ENCODE measurements at regions not wholly inside any gene's neighbourhood (a gene's known extent, or its start where the extent isn't known, plus 50 kb on each side); places are given as distances from the start of the nearest gene placed in this dataset.
"Not testable (repeated sequence)": the region's sequence is repeated elsewhere in the genome, so short reads cannot be mapped to it uniquely, and the experiment has no call there.

GRCh38 chr4:11894977-11895376, 466.3 kb upstream of the HS3ST1 start:
- DNase-seq, result no peak

- DNase-seq, result no peak
These were observed 465.5 kb upstream of the HS3ST1 start for GRCh38 chr4:11894221-11894620.

- no peak for DNase-seq
These were observed 460.4 kb upstream of the HS3ST1 start for GRCh38 chr4:11889099-11889498.

GRCh38 chr4:11881947-11882346, 453.3 kb upstream of the HS3ST1 start:
- no peak for DNase-seq

- DNase-seq, result no peak
These were observed 452.7 kb upstream of the HS3ST1 start for GRCh38 chr4:11881364-11881763.

GRCh38 chr4:11878241-11878640, 449.5 kb upstream of the HS3ST1 start:
- DNase-seq, result no peak

- DNase-seq, result no peak
These were observed 447.4 kb upstream of the HS3ST1 start for GRCh38 chr4:11876104-11876503.

GRCh38 chr4:11869191-11869870, 440.6 kb upstream of the HS3ST1 start:
- no peak for DNase-seq

GRCh38 chr4:11866391-11866790, 437.7 kb upstream of the HS3ST1 start:
- DNase-seq, result no peak

GRCh38 chr4:11860996-11861395, 432.3 kb upstream of the HS3ST1 start:
- no peak for DNase-seq

- DNase-seq, result no peak
These were observed 429.2 kb upstream of the HS3ST1 start for GRCh38 chr4:11857881-11858280.

GRCh38 chr4:11847167-11847566, 418.5 kb upstream of the HS3ST1 start:
- no peak for DNase-seq

GRCh38 chr4:11843927-11844326, 415.2 kb upstream of the HS3ST1 start:
- no peak for DNase-seq

- DNase-seq, result no peak
These were observed 414.6 kb upstream of the HS3ST1 start for GRCh38 chr4:11843340-11843739.

- DNase-seq, result no peak
These were observed 414.0 kb upstream of the HS3ST1 start for GRCh38 chr4:11842620-11843263.

GRCh38 chr4:11839889-11840288, 411.2 kb upstream of the HS3ST1 start:
- no peak for DNase-seq

GRCh38 chr4:11831739-11832138, 403.0 kb upstream of the HS3ST1 start:
- DNase-seq, result no peak

- no peak for DNase-seq
These were observed 395.9 kb upstream of the HS3ST1 start for GRCh38 chr4:11824566-11824965.

- DNase-seq, result no peak
These were observed 393.2 kb upstream of the HS3ST1 start for GRCh38 chr4:11821772-11822430.

GRCh38 chr4:11817088-11817487, 388.4 kb upstream of the HS3ST1 start:
- no peak for DNase-seq

GRCh38 chr4:11814758-11815157, 386.1 kb upstream of the HS3ST1 start:
- DNase-seq, result no peak

GRCh38 chr4:11813951-11814446, 385.3 kb upstream of the HS3ST1 start:
- no peak for DNase-seq

GRCh38 chr4:11811521-11811920, 382.8 kb upstream of the HS3ST1 start:
- DNase-seq, result not testable (repeated sequence)

GRCh38 chr4:11805842-11806241, 377.1 kb upstream of the HS3ST1 start:
- DNase-seq, result no peak
